Smooth muscle cell (in vitro differentiated cells): ENCODE measurements at regions not wholly inside any gene's neighbourhood (a gene's known extent, or its start where the extent isn't known, plus 50 kb on each side); places are given as distances from the start of the nearest gene placed in this dataset.

ENCODE experiments used
- DNase-seq: peaks from one replicate; lab custom pipeline; 2025; ENCODE audit not compliant: unreplicated experiment; lab: John Stamatoyannopoulos, UW
- H2AFZ ChIP-seq: fragments of 200-600 bp; sonication (generic); 2 replicates; pipeline ENCODE4 v1.6.0; 2016; ENCODE audit warnings: antibody characterized with exemption, low read depth, mild to moderate bottlenecking
- H3F3A ChIP-seq: fragments of 200-600 bp; sonication (generic); 2 replicates; pipeline ENCODE4 v1.6.0; 2017; ENCODE audit warnings: antibody characterized with exemption, low read depth
- H3K27ac ChIP-seq: fragments of 200-600 bp; sonication (generic); 2 replicates; pipeline ENCODE4 v1.5.1; 2016; ENCODE audit warnings: low read depth, mild to moderate bottlenecking
- H3K27me3 ChIP-seq: fragments of 200-600 bp; sonication (generic); 2 replicates; pipeline ENCODE4 v1.6.1; 2016; ENCODE audit warnings: low read depth, mild to moderate bottlenecking
- H3K36me3 ChIP-seq: fragments of 200-600 bp; sonication (generic); 2 replicates; pipeline ENCODE4 v1.5.1; 2016; ENCODE audit warnings: low read depth
- H3K4me1 ChIP-seq: fragments of 200-600 bp; sonication (generic); 2 replicates; pipeline ENCODE4 v1.5.1; 2016; ENCODE audit warnings: low read depth
- H3K4me2 ChIP-seq: fragments of 200-600 bp; sonication (generic); 2 replicates; pipeline ENCODE4 v1.6.0; 2016; ENCODE audit warnings: mild to moderate bottlenecking
- H3K4me3 ChIP-seq: fragments of 200-600 bp; sonication (generic); 2 replicates; pipeline ENCODE4 v1.5.1; 2016; ENCODE audit warnings: mild to moderate bottlenecking
- H3K79me2 ChIP-seq: fragments of 200-600 bp; sonication (generic); 2 replicates; pipeline ENCODE4 v1.6.0; 2016; ENCODE audit warnings: low read depth, mild to moderate bottlenecking
- H3K9ac ChIP-seq: fragments of 200-600 bp; sonication (generic); 2 replicates; pipeline ENCODE4 v1.6.0; 2016; ENCODE audit warnings: low read depth
- H3K9me3 ChIP-seq: fragments of 200-600 bp; sonication (generic); replicated peaks from 2 replicates; pipeline ENCODE4 v1.5.1; 2016; ENCODE audit warnings: low read depth
- H4K20me1 ChIP-seq: fragments of 200-600 bp; sonication (generic); 2 replicates; pipeline ENCODE4 v1.6.0; 2016; ENCODE audit warnings: low read depth
- CTCF ChIP-seq: fragments of 200-600 bp; sonication (generic); IDR thresholded peaks from 2 replicates; pipeline ENCODE4 v1.5.1; 2017; ENCODE audit warnings: borderline replicate concordance, mild to moderate bottlenecking, antibody characterized with exemption; ENCODE audit not compliant: insufficient read depth, poor library complexity, severe bottlenecking
- WGBS: methylation state at CpG from one replicate; pipeline ENCODE4 v1.1.7; 2016; ENCODE audit warnings: low lambda C conversion rate; 5-methylcytosine and 5-hydroxymethylcytosine counted together

- WGBS: 2% methylated on average over 48 of the region's 48 CpGs
- peak overlapping the region; percentile 66 for H3K4me3 ChIP-seq
- H3K4me2 ChIP-seq: peak overlapping the region; percentile 92
- no peak for TF ChIP-seq CTCF
- peaks cover 7% of the 10 kb centered on the region for H3K4me1 ChIP-seq
- H3F3A ChIP-seq: peaks cover 5% of the 10 kb centered on the region
- no peaks in the 10 kb centered on the region for H3K9me3 ChIP-seq
- H3K9ac ChIP-seq: peak overlapping the region; percentile 27
- no peaks in the 10 kb centered on the region for H3K79me2 ChIP-seq
- no peaks in the 10 kb centered on the region for H3K36me3 ChIP-seq
- H2AFZ ChIP-seq: peak overlapping the region; percentile 95
- no peak overlapping the region for H3K27ac ChIP-seq
- H4K20me1 ChIP-seq: no peaks in the 10 kb centered on the region
- no peak for DNase-seq
- H3K27me3 ChIP-seq: peaks cover 66% of the 10 kb centered on the region
These were observed 392.9 kb downstream of the NOVA1 start for GRCh38 chr14:26204728-26205479.

GRCh38 chr14:26204366-26204727 is 393.5 kb downstream of the NOVA1 start:
- H3K4me3 ChIP-seq: peak overlapping the region; percentile 66
- H3K9me3 ChIP-seq: no peaks in the 10 kb centered on the region
- no peak overlapping the region for H3K9ac ChIP-seq
- DNase-seq: no peak
- no peaks in the 10 kb centered on the region for H3K36me3 ChIP-seq
- WGBS: 59% methylated on average over 5 of the region's 5 CpGs
- H3K79me2 ChIP-seq: no peaks in the 10 kb centered on the region
- H4K20me1 ChIP-seq: no peaks in the 10 kb centered on the region
- peaks cover 60% of the 10 kb centered on the region for H3K27me3 ChIP-seq
- peak overlapping the region; percentile 92 for H3K4me2 ChIP-seq
- no peak for TF ChIP-seq CTCF
- H3K4me1 ChIP-seq: peaks cover 13% of the 10 kb centered on the region
- H2AFZ ChIP-seq: peak overlapping the region; percentile 95
- peaks cover 7% of the 10 kb centered on the region for H3F3A ChIP-seq
- no peak overlapping the region for H3K27ac ChIP-seq

GRCh38 chr14:26200687-26201086 is 397.1 kb downstream of the NOVA1 start:
- H3K9ac ChIP-seq: peak overlapping the region; percentile 81
- H3K4me1 ChIP-seq: peaks cover 13% of the 10 kb centered on the region
- DNase-seq: no peak
- no peaks in the 10 kb centered on the region for H4K20me1 ChIP-seq
- no peaks in the 10 kb centered on the region for H3K36me3 ChIP-seq
- H3K79me2 ChIP-seq: no peaks in the 10 kb centered on the region
- H3K4me3 ChIP-seq: no peak overlapping the region
- H2AFZ ChIP-seq: no peak overlapping the region
- H3K27ac ChIP-seq: peak overlapping the region; percentile 94
- H3K9me3 ChIP-seq: no peaks in the 10 kb centered on the region
- H3K27me3 ChIP-seq: peaks cover 58% of the 10 kb centered on the region
- H3F3A ChIP-seq: peaks cover 7% of the 10 kb centered on the region
- 26% methylated on average over 3 of the region's 3 CpGs for WGBS
- TF ChIP-seq CTCF: no peak
- H3K4me2 ChIP-seq: peak overlapping the region; percentile 71
